ENCODE measurements at regions not wholly inside any gene's neighbourhood (a gene's known extent, or its start where the extent isn't known, plus 50 kb on each side); places are given as distances from the start of the nearest gene placed in this dataset.
"Not testable (repeated sequence)": the region's sequence is repeated elsewhere in the genome, so short reads cannot be mapped to it uniquely, and the experiment has no call there.

DNA sequence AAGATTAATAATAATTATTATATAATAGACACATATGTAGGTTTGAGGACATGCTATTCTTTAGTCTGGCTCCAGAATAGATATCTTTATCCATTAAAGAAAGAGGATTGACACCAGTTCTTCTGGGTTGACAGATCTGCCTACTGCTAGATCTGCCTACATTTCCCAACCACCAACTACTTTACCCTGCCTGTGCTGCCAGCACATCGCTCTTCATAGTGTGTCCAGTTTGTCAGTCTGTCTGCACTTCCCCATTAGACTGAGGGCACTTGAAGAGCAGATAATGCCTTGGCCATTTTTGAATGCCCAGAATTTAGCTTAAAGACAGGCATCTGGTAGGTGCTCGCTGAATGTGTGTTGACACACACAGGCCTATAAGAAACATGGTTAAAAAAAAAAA, 910.1 kb upstream of the FAT3 start:
- DNase-seq (ENCODE audit: low spot score), result no peak

DNA sequence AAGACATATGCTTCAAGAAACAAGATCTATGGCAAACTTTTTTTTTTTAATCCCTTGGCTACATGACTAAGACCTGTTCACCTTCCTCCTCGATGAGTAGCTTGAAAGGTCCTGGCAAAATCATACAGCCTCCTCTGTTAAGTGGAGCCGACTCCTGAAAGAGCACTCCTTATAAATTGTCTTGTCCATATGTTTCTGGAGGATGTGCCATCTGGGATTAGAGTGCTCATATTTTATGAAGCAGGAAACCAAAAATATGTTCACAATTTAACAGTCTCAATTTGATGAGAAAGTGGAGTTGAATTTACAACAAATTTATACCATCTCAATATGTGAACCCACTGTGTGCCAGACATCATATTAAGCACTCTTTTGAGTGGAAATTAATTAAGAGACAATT, 912.1 kb upstream of the FAT3 start:
- no peak for DNase-seq (ENCODE audit: low spot score)

DNA sequence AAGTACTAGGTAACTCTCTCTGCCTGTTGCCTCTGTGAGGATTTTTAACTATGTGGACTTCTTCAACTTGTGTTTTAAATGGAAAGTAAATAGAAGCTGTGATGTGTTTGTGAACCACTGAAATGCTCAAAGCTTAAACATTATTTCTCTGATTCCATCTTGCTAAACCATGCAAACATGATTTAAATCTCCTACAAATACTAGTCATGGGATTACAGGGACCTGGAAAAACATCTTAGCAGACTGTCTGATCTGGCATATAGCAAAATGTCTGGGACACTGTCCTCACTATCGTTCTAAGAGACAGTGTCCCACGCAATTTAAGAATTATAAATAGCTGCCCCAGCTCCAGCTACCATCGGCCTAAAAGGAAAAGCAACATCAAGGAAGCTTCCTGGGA, 914.5 kb upstream of the FAT3 start:
- DNase-seq (ENCODE audit: low spot score), result no peak

DNA sequence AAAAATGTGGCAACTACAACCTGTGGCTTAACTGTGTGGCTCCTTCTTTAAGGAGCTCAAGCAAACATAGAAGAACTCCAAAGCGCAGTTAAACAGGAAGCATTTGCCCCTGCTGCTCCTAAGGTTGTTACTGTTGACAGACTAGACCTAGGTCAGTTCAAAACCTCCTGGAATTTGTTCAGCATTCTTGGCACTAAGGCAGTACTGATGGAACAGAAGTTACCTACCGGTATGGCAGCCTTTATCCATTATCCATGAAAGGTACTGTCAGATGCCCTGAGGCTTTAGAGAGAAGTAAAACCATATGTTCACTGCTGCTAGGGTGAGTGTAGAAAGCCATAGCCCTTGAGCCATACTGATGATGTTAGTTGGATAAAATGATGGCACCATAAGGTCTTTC, 916.5 kb upstream of the FAT3 start:
- no peak for DNase-seq (ENCODE audit: low spot score)

DNA sequence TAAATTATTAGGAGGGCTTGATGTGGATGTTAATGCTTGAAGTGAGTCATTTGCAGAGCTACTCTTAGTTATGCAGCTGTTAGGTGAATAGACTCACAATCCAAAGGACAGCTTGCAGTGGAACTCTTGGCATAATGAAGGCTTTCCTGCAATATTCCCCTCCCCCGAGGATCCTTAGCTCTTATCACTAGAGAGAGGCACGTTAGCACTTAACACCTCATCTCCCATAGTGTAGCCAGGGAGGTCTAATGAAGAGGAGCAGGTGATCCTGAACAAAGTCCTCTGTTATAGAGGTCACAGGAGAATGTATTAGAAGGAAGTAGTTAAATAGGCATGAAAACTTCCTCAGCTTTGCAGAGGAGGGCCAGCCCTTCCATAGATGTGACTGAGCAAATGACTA, 919.2 kb upstream of the FAT3 start:
- DNase-seq (ENCODE audit: low spot score), result no peak

DNA sequence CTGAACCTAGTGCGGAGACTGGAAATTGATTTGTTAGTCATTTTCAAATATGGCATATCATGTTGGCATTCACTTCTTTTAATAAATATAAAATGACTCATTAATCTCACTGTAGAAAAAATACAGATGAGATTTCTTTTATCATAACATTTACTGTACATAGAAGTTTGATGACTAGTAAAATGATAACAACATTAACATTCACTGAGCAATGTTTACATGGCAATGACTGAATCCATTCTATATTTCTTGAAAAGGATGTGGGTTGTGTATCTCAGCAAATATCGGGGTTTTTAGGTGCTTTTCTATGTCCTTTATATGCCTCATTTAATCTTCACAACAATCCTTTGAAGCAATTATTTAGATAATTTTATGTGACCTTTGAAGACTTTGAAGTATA, 920.9 kb upstream of the FAT3 start:
- no peak for DNase-seq (ENCODE audit: low spot score)

GRCh38 chr11:91299980-91300379, 924.6 kb upstream of the FAT3 start:
- no peak for DNase-seq (ENCODE audit: low spot score)

- DNase-seq (ENCODE audit: low spot score), result no peak
Observed at GRCh38 chr11:91296629-91297028, 928.0 kb upstream of the FAT3 start.

DNA sequence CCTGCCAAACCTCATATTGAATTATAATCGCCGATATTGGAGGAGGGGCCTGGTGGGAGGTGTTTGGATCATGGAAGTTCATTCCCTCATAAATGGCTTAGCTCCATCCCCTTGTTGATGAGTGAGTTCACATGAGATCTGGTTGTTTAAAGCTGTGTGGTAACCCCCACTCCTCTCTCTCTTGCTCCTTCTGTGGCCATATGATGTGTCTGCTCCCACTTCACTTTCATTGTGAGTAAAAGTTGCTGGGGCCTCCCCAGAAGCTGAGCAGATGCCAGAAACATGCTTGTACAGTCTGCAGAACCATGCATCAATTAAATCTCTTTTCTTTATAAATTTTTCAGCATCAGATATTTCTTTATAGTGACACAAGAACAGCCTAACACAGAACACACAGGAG, 929.0 kb upstream of the FAT3 start:
- no peak for DNase-seq (ENCODE audit: low spot score)

DNA sequence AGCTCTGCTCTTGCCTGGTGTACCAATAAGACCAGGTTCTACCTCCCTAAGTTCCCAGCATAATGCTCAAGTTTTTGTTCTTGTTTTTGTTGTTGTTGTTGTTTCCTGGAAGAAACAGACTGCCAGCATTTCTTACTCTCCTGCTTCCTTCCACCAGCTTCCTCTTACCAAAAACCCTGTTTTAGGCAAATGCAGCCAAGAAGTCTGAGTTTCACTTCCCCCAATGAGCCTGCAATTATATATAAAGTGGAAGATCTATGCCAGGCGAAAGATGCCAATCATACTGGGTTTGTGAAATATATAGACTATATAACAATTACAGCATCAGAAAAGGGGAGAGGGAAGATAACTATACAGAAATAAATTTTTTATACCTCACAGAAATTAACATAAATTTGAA, 931.5 kb upstream of the FAT3 start:
- no peak for DNase-seq (ENCODE audit: low spot score)

- no peak for DNase-seq (ENCODE audit: low spot score)
Observed at GRCh38 chr11:91272089-91272488, 952.5 kb upstream of the FAT3 start.

GRCh38 chr11:91268512-91269295, 955.9 kb upstream of the FAT3 start:
- DNase-seq (ENCODE audit: low spot score), result not testable (repeated sequence)

DNA sequence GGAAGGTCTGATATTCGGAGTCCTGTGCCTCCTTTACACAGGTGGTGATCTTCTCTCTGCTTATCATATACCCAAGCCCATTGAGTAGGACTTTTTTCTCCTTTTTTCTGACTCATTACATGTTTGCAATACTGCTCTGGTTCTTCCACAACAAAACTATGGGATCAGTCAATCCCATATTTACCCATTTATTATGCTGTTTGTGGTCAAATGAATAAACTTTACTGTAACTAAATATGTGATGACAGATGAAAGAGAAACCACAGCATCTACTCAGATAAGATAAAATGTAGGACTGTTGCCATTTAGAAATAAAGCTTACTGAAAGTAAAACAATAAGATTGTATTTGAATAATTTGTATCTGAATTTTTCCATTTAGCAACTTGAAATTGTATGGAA, 958.7 kb upstream of the FAT3 start:
- DNase-seq (ENCODE audit: low spot score), result no peak

- DNase-seq (ENCODE audit: low spot score), result no peak
Observed at GRCh38 chr11:91264481-91264880, 960.1 kb upstream of the FAT3 start.

GRCh38 chr11:91263496-91264365, 960.9 kb upstream of the FAT3 start:
- no peak for DNase-seq (ENCODE audit: low spot score)

DNA sequence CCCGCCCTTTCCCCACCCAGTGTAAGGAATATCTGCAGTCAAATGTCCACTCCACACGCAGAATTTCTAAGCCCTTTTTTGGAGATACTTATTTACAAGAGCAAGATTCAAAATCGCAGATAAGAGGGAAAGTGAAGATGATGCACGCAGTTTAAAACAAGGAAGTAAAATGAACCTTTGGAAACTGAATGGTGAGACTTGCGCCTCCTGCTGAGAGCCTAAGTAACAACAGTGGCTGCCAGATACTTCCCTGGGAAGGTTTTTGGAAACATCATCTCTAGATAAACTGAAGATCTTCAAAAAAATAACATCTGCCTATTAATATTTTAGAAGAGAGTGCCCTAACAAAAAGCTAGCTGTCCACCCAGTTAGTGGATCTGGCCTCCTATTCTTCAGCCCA, 963.1 kb upstream of the FAT3 start:
- no peak for DNase-seq (ENCODE audit: low spot score)

DNA sequence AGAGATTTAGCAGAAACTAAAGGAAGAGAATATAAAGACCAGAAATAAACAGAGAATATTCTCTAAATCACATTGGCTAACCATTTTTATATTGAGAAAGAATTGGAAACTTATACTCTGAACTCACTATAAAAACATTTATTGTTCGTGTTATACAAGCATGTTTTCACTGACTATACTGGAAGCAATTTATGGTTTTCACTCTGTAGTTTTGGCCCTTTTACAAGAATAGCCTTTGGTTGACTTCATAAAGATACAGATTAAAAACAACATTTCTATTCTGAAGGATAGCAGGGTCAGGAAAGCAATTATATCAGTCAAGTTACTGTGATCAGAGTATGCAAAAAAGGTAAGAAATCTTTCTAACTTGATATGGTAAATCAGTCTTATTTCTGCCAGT, 965.7 kb upstream of the FAT3 start:
- no peak for DNase-seq (ENCODE audit: low spot score)

- no peak for DNase-seq (ENCODE audit: low spot score)
Observed at GRCh38 chr11:91257667-91258066, 967.0 kb upstream of the FAT3 start.

GRCh38 chr11:91248199-91248807, 976.3 kb upstream of the FAT3 start:
- no peak for DNase-seq (ENCODE audit: low spot score)

GRCh38 chr11:91247009-91247735, 977.4 kb upstream of the FAT3 start:
- DNase-seq (ENCODE audit: low spot score), result no peak

DNA sequence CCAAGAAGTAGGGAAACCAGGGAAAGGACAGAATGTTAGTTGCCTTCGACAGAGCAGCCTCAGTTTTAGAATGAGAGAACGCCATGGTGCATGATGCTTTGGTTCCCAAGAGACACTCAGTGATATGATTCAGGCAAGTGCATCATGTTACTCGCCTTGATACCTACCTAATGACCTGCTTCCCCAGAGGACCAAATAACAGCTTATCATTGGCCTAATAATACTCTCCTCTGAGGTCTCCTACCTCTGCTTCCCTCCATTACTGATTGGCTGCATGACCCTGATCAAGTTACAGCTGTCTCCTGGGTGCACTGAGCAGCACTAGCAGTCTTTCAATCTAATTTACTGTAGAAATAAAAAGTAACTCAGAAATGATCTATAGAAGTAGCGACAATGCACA, 979.7 kb upstream of the FAT3 start:
- DNase-seq (ENCODE audit: low spot score), result no peak

GRCh38 chr11:91243630-91244029, 981.0 kb upstream of the FAT3 start:
- DNase-seq (ENCODE audit: low spot score), result no peak

Data from mucosa of gallbladder (tissue), 1 donor.